HEK293 (cell line): ENCODE measurements at regions not wholly inside any gene's neighbourhood (a gene's known extent, or its start where the extent isn't known, plus 50 kb on each side); places are given as distances from the start of the nearest gene placed in this dataset.

ENCODE experiments used
- SCRT2 ChIP-seq: fragments of 450-650 bp; formaldehyde crosslinking; IDR thresholded peaks from 2 replicates; pipeline ENCODE4 v1.5.1; 2016; ENCODE audit warnings: missing biosample characterization, missing genetic modification characterization
- ZNF670 ChIP-seq: fragments of 450-650 bp; formaldehyde crosslinking; IDR thresholded peaks from 2 replicates; pipeline ENCODE4 v1.5.1; 2016; ENCODE audit warnings: missing biosample characterization, missing genetic modification characterization, low read depth
- TF ChIP-seq, protein P1 (sequence below): fragments of 450-650 bp; formaldehyde crosslinking; IDR thresholded peaks from 2 replicates; pipeline ENCODE4 v1.5.1; 2016; ENCODE audit warnings: missing biosample characterization, missing genetic modification characterization
- TF ChIP-seq, protein P2 (sequence below): fragments of 450-650 bp; formaldehyde crosslinking; IDR thresholded peaks from 2 replicates; pipeline ENCODE4 v1.5.1; 2016; ENCODE audit warnings: missing biosample characterization, missing genetic modification characterization

- TF ChIP-seq ZNF670 (tag by site-specific recombination) (no peak), SCRT2 (no peak)
- TF ChIP-seq, protein P1, sequence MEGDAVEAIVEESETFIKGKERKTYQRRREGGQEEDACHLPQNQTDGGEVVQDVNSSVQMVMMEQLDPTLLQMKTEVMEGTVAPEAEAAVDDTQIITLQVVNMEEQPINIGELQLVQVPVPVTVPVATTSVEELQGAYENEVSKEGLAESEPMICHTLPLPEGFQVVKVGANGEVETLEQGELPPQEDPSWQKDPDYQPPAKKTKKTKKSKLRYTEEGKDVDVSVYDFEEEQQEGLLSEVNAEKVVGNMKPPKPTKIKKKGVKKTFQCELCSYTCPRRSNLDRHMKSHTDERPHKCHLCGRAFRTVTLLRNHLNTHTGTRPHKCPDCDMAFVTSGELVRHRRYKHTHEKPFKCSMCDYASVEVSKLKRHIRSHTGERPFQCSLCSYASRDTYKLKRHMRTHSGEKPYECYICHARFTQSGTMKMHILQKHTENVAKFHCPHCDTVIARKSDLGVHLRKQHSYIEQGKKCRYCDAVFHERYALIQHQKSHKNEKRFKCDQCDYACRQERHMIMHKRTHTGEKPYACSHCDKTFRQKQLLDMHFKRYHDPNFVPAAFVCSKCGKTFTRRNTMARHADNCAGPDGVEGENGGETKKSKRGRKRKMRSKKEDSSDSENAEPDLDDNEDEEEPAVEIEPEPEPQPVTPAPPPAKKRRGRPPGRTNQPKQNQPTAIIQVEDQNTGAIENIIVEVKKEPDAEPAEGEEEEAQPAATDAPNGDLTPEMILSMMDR = no peak
- TF ChIP-seq, protein P2, sequence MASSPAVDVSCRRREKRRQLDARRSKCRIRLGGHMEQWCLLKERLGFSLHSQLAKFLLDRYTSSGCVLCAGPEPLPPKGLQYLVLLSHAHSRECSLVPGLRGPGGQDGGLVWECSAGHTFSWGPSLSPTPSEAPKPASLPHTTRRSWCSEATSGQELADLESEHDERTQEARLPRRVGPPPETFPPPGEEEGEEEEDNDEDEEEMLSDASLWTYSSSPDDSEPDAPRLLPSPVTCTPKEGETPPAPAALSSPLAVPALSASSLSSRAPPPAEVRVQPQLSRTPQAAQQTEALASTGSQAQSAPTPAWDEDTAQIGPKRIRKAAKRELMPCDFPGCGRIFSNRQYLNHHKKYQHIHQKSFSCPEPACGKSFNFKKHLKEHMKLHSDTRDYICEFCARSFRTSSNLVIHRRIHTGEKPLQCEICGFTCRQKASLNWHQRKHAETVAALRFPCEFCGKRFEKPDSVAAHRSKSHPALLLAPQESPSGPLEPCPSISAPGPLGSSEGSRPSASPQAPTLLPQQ = no peak
Observed at GRCh38 chr3:69541711-69542088, 155.8 kb upstream of the FRMD4B start.
